Colonic mucosa (tissue), 4 donors: ENCODE measurements at regions not wholly inside any gene's neighbourhood (a gene's known extent, or its start where the extent isn't known, plus 50 kb on each side); places are given as distances from the start of the nearest gene placed in this dataset.

Experiments
- DNase-seq: peaks from one replicate; pipeline ENCODE4 v3.0.0-alpha.2; 2020
- H3K27ac ChIP-seq: fragments of 200-600 bp; one replicate; pipeline ENCODE4 v1.8.0; 2021
- H3K27me3 ChIP-seq: fragments of 200-600 bp; one replicate; pipeline ENCODE4 v1.8.0; 2021
- H3K36me3 ChIP-seq: fragments of 200-600 bp; one replicate; pipeline ENCODE4 v1.8.0; 2021
- H3K4me1 ChIP-seq: fragments of 200-600 bp; one replicate; pipeline ENCODE4 v1.8.0; 2021; ENCODE audit warnings: mild to moderate bottlenecking
- H3K4me3 ChIP-seq: fragments of 200-600 bp; one replicate; pipeline ENCODE4 v1.8.0; 2021
- H3K9ac ChIP-seq, 2 donors: one replicate each; pipeline ENCODE4 v1.7.0; 2013; ENCODE audit warnings: control low read depth in 2 of 2, low read depth in 2 of 2, low read length in 2 of 2
- H3K9me3 ChIP-seq: fragments of 200-600 bp; one replicate; pipeline ENCODE4 v1.8.0; 2021
- CTCF ChIP-seq: fragments of 200-600 bp; IDR thresholded peaks from one replicate; pipeline ENCODE4 v1.8.0; 2022; ENCODE audit warnings: antibody characterized with exemption, mild to moderate bottlenecking
- intact Hi-C: fragments of 100-400 bp; cut with DNase I; formaldehyde crosslinking; loops from one replicate; pipeline ENCODE4 v1.14.1; 2022
- donor health status: healthy.
- donor health status: DM: no; HTN: no; CAD: no.
- donor health status: DM: no; HTN: no; CAD: no.

GRCh38 chr13:59468396-59468795, 695.3 kb downstream of the DIAPH3 start:
- H3K9ac ChIP-seq, result no peak overlapping the region
- H3K4me1 ChIP-seq, result no peaks in the 10 kb centered on the region
- H3K27me3 ChIP-seq, result no peaks in the 10 kb centered on the region
- no peaks in the 10 kb centered on the region for H3K9me3 ChIP-seq
- intact Hi-C loops, result no loop called here
- no peak overlapping the region for H3K4me3 ChIP-seq
- no peaks in the 10 kb centered on the region for H3K36me3 ChIP-seq
- no peak for DNase-seq
- no peak overlapping the region for H3K27ac ChIP-seq
- no peak for TF ChIP-seq CTCF

- no peak for DNase-seq
- Histone ChIP-seq H3K4me1 (no peaks in the 10 kb centered on the region), H3K27ac (no peak overlapping the region), H3K36me3 (no peaks in the 10 kb centered on the region), H3K4me3 (no peak overlapping the region), H3K27me3 (no peaks in the 10 kb centered on the region), H3K9ac (no peak overlapping the region), H3K9me3 (no peaks in the 10 kb centered on the region)
- TF ChIP-seq CTCF, result no peak
- intact Hi-C loops, result no loop called here
Measured at GRCh38 chr13:59471106-59471505, 692.6 kb downstream of the DIAPH3 start.

GRCh38 chr13:59472134-59472533, 691.6 kb downstream of the DIAPH3 start:
- no peak overlapping the region for H3K4me3 ChIP-seq
- intact Hi-C loops, result no loop called here
- no peaks in the 10 kb centered on the region for H3K36me3 ChIP-seq
- no peak overlapping the region for H3K27ac ChIP-seq
- no peak for TF ChIP-seq CTCF
- H3K9ac ChIP-seq, result no peak overlapping the region
- H3K9me3 ChIP-seq, result no peaks in the 10 kb centered on the region
- no peaks in the 10 kb centered on the region for H3K27me3 ChIP-seq
- DNase-seq, result no peak
- no peaks in the 10 kb centered on the region for H3K4me1 ChIP-seq

GRCh38 chr13:59474696-59475095, 689.0 kb downstream of the DIAPH3 start:
- no peak overlapping the region for H3K9ac ChIP-seq
- H3K4me3 ChIP-seq, result no peak overlapping the region
- H3K36me3 ChIP-seq, result no peaks in the 10 kb centered on the region
- intact Hi-C loops, result no loop called here
- no peaks in the 10 kb centered on the region for H3K27me3 ChIP-seq
- TF ChIP-seq CTCF, result no peak
- H3K4me1 ChIP-seq, result no peaks in the 10 kb centered on the region
- H3K27ac ChIP-seq, result no peak overlapping the region
- H3K9me3 ChIP-seq, result no peaks in the 10 kb centered on the region
- no peak for DNase-seq

- Histone ChIP-seq H3K9ac (no peak overlapping the region), H3K27ac (no peak overlapping the region), H3K4me3 (no peak overlapping the region), H3K9me3 (no peaks in the 10 kb centered on the region), H3K27me3 (no peaks in the 10 kb centered on the region), H3K4me1 (no peaks in the 10 kb centered on the region), H3K36me3 (no peaks in the 10 kb centered on the region)
- intact Hi-C loops, result no loop called here
- TF ChIP-seq CTCF, result no peak
- DNase-seq, result no peak
Measured at GRCh38 chr13:59475911-59476310, 687.8 kb downstream of the DIAPH3 start.

DNA sequence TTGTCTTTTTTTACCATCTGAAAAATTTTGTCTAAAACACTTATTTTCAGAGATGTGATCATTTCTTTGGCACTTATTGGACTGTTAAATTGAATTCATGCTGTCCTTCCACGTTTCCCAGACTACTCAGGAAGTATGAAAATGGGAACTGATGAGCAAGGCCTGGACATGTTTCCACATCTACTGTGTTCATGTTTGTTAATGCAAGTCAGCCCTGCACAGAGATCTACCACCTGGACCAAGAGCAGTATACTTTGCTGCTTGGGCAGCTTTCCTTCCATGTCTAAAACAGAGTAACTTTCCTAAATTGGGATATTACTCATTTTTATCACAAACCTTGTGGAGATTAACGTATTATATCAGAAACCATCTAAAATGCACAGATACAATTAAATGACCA, 687.4 kb downstream of the DIAPH3 start:
- DNase-seq, result no peak
- no peaks in the 10 kb centered on the region for H3K27me3 ChIP-seq
- no peak overlapping the region for H3K4me3 ChIP-seq
- intact Hi-C loops, result no loop called here
- no peaks in the 10 kb centered on the region for H3K36me3 ChIP-seq
- no peak overlapping the region for H3K9ac ChIP-seq
- no peaks in the 10 kb centered on the region for H3K4me1 ChIP-seq
- TF ChIP-seq CTCF, result no peak
- no peak overlapping the region for H3K27ac ChIP-seq
- no peaks in the 10 kb centered on the region for H3K9me3 ChIP-seq
